ENCODE measurements at regions not wholly inside any gene's neighbourhood (a gene's known extent, or its start where the extent isn't known, plus 50 kb on each side); places are given as distances from the start of the nearest gene placed in this dataset.

DNA sequence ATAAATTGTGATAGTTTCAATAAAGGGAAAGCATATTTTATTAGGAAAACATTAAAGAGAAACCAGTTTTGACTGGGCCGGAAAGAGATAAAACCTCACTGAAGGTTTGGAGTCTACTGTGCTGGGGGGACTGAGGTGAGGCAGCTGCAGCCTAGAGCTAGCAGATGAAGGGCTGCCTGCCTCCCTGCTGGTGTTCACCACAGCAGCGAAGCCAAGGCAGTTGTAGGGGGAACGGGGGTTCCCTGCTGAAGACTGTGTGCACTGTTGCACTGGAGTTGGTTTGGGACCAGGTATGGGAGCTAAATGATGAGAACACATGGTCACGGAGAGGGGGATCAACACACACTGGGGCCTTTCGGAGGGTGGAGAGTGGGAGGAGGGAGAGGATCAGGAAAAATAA is 546.5 kb upstream of the SMIM31 start:
- TF ChIP-seq, protein P1, sequence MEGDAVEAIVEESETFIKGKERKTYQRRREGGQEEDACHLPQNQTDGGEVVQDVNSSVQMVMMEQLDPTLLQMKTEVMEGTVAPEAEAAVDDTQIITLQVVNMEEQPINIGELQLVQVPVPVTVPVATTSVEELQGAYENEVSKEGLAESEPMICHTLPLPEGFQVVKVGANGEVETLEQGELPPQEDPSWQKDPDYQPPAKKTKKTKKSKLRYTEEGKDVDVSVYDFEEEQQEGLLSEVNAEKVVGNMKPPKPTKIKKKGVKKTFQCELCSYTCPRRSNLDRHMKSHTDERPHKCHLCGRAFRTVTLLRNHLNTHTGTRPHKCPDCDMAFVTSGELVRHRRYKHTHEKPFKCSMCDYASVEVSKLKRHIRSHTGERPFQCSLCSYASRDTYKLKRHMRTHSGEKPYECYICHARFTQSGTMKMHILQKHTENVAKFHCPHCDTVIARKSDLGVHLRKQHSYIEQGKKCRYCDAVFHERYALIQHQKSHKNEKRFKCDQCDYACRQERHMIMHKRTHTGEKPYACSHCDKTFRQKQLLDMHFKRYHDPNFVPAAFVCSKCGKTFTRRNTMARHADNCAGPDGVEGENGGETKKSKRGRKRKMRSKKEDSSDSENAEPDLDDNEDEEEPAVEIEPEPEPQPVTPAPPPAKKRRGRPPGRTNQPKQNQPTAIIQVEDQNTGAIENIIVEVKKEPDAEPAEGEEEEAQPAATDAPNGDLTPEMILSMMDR (IDR thresholded peaks at IDR 0.05; ENCODE audit: low read depth, low read length) = no peak
- TF ChIP-seq EZH2phosphoT487 (IDR thresholded peaks at IDR 0.05; ENCODE audit: low read depth) = no peak

Data from OCI-LY3 (cell line).